Spleen (tissue), 7 donors: ENCODE measurements at regions not wholly inside any gene's neighbourhood (a gene's known extent, or its start where the extent isn't known, plus 50 kb on each side); places are given as distances from the start of the nearest gene placed in this dataset.

Source experiments
- CTCF ChIP-seq, 11 experiments: fragments of 200-600 bp in 7 of 11; fragments of 450-650 bp in 4 of 11; sonication (generic) in 4 of 11; IDR thresholded peaks in 8 of 11; conservative IDR thresholded peaks in 3 of 11; 1 replicate in 7 of 11; 2 replicates in 4 of 11; pipeline versions ENCODE4 v1.4.0 to v1.8.0; 2016 to 2021; ENCODE audit warnings: antibody characterized with exemption in 11 of 11, inconsistent platforms in 4 of 11, mild to moderate bottlenecking in 1 of 11
- POLR2A ChIP-seq, 3 donors: fragments of 450-650 bp; IDR thresholded peaks; one replicate each; pipeline ENCODE4 v1.5.1; 2017; ENCODE audit warnings: antibody characterized with exemption in 3 of 3, mild to moderate bottlenecking in 1 of 3
- donor health status: DM: no; HTN: no; CAD: no; lungs with moderate emphysema.
- donor health status: DM: no; HTN: no; CAD: no.
- donor health status: DM: no; HTN: no; CAD: no.

DNA sequence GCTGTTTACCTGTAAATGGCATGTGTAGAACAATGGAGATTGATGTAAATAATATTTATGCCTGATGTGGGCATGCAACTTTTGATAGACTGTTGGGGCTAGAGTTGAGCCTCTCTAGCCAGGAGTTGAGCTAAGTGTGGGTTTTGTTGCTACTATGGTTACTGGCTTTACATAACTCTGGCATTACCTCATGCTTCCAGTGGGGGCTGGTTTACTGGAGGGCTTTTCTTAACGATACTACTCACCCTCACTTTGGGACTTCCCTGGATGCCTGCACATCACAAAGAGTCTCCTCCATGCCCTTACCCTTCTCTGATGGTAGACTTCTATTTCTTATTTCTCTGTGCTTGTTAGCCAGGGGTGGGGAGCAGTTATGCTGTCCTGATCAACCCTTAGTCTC lies 524.6 kb upstream of the CDH4 start:
- no peak for TF ChIP-seq POLR2A (IDR thresholded peaks at IDR 0.05)
- TF ChIP-seq CTCF (IDR thresholded peaks at IDR 0.05 in 8 of 11, conservative IDR thresholded peaks at IDR 0.05 in 3 of 11): no peak
